ENCODE measurements at regions not wholly inside any gene's neighbourhood (a gene's known extent, or its start where the extent isn't known, plus 50 kb on each side); places are given as distances from the start of the nearest gene placed in this dataset.

DNA sequence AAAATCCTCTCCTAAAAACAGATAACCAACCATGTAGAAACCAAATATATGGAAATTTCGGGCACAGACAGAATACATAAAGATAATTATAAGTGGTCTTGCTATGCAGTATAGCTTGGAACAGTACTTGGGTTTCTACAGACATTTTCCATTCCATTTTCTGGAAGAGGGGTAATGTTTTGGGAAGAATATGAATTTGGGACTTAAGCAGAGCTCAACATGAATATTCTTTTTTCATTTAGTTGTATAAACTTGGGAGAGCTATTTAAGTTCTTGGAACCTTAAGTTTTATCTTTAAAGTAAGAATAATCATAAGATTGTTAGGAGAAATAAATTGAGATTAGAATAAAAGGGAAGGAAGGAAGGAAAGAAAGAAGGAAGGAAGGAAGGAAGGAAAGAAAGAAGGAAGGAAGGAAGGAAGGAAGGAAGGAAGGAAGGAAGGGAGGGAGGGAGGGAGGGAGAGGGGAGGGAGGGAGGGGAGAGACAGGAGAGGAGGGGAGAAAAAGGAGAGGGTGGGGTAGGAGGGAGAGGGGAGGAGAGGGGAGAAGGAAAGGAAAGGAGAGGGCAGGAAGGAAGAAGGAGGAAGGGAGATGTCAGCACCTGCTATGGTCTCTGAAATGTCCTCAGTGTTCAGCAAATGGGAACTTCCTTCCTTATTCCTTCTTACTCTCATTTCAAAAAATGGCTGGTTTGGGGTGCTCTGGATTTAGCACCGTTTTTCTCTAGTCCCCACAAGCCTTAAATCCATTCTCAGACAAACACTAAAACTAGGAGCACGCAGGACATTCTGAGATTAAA is 248.3 kb downstream of the LY86 start:
- DNase-seq (ENCODE audit: low read depth in 2 of 2), result no peak

- DNase-seq (ENCODE audit: low read depth in 2 of 2), result no peak
These were observed 249.1 kb downstream of the LY86 start for GRCh38 chr6:6837541-6838080.

GRCh38 chr6:6840831-6841291 is 252.3 kb downstream of the LY86 start:
- no peak for DNase-seq (ENCODE audit: low read depth in 2 of 2)

- no peak for DNase-seq (ENCODE audit: low read depth in 2 of 2)
These were observed 253.1 kb downstream of the LY86 start for GRCh38 chr6:6841571-6841970.

DNA sequence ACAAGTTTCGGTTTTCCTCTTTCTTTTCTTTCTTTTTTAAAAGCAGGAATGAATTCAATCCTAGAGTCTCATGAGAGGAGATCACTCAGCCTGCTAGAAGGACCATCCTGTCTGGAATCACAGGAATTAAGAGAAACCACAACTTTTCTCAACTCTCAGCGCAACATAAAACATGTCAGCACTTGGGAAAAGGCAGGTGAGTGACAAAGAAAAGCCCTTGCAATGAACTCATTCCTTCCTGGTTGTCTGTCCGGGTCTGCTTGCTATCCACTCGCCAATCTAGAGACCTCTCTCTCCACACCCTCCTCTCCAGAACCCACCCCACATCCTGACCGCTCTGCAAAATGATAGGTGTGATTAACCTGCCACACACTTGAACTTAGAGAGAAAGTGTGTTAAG is 253.8 kb downstream of the LY86 start:
- no peak for DNase-seq (ENCODE audit: low read depth in 2 of 2)

DNA sequence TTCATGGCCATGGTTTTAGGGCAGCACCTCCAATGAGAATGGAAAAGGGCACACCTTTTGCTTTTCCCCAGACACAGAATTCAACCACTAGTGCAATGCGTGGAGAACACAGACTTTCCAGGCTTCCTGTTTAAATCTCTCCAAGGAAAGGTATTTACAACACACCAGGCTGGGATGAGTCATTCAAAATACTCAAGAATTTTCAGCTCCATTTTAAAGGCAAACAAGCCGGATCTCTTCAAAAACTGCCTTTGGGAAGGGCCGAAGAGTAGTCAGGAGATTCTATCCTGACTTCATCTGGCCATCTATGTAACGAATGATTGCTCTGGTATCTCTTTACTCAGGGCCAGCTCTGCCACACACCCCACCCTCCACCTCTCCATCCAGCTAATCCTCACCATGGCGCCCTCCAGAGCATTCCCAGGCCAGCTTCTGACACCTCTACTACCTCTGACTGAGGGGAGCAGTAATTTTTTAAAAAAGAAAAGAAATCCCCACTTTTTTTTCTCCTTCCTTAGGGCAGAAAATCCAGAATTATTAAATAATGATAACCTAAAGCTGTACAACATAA is 254.6 kb downstream of the LY86 start:
- no peak for DNase-seq (ENCODE audit: low read depth in 2 of 2)

- no peak for DNase-seq (ENCODE audit: low read depth in 2 of 2)
These were observed 255.3 kb downstream of the LY86 start for GRCh38 chr6:6843777-6844176.

DNA sequence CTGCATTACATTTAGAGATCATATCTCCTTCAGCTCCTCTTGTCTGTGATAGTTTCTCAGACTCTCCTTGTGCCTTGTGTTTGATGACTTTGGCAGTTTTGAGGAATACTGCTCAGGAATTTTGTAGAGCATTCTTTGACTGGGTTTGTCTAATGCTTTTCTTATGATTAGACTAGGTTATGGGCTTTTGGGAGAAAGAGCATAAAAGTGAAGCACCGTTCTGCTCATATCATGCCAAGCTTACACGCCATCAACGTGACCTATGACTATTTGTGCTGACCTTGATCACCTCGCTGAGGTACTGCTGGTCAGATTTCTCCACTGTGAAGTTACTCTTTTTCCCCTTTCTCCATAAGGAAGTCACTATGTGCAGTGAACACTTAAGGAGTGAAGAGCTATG is 256.0 kb downstream of the LY86 start:
- DNase-seq (ENCODE audit: low read depth in 2 of 2), result no peak

DNA sequence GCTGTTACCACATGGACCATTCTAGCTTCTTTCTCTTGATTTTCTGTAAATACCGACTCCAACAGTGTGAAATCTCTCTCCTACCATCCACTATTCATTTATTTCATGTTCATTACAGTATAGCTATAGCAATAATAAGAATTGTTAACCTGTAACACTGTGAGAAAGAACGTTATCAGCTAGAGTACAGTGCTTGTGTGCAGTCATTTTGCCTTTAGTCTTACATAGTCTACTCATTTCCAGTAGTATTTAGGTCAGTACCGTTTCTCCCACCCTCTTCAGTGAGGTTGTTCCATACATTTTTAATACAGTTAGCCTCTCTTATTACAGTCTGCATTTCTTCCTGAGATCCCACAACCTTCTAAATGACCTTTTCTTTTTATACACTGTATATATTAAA is 257.1 kb downstream of the LY86 start:
- DNase-seq (ENCODE audit: low read depth in 2 of 2), result no peak

- no peak for DNase-seq (ENCODE audit: low read depth in 2 of 2)
These were observed 259.1 kb downstream of the LY86 start for GRCh38 chr6:6847591-6847990.

DNA sequence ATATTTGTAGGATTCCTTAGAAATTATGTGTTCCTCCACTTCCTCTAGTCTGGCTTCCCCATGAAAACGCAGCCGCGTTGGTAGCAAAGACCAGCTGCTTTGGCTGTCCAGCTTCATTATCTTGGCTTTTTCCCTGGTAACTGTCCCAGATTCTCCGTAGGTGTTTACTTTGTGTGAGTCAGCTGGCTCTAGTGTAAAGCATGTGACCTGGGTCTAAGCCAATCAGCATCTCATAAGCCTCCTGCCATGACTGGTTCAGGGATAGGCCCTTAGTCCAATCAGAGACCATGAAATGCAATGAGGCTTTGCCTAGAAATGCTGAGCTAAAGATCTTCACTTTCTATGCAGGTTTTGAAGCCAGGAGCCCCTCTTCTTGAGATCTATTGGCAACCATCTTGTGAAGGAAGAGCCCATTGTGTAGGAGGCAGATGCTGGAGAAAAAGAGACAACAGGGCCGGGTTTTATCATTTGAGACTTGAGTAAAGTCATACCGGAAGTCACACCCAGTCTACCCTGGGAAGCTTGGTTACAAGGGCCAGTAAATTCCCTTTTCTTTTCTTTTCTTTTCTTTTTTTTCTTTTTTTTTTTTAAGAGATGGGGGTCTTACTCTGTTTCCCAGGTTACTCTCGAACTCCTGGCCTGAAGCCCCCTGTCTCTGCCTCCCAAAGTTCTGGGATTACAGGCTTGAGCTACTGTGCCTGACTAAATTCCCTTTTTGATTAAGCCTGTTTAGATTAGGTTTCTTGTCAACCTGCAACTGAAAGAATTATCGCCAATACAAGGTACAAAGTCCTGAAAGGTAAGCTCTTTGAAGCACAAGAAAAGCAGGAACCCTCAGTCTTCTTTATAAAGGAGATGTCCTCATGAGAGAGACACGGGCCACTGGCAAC is 256.5 kb upstream of the RREB1 start:
- no peak for DNase-seq (ENCODE audit: low read depth in 2 of 2)

DNA sequence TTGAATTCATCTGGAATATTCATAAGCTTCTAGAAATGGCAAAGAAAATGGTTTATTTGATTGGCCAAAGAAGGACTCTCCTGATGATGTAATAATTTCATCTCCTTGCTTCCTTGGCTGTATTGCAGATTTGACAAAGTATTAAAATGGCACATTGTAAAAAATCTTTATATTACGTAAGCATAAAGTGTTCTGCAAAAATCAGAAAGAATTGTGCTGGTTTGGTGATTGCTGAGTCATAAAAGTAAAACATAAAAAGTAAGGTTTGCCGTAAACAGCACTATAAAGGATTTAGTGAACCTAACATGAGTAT is 255.9 kb upstream of the RREB1 start:
- no peak for DNase-seq (ENCODE audit: low read depth in 2 of 2)

DNA sequence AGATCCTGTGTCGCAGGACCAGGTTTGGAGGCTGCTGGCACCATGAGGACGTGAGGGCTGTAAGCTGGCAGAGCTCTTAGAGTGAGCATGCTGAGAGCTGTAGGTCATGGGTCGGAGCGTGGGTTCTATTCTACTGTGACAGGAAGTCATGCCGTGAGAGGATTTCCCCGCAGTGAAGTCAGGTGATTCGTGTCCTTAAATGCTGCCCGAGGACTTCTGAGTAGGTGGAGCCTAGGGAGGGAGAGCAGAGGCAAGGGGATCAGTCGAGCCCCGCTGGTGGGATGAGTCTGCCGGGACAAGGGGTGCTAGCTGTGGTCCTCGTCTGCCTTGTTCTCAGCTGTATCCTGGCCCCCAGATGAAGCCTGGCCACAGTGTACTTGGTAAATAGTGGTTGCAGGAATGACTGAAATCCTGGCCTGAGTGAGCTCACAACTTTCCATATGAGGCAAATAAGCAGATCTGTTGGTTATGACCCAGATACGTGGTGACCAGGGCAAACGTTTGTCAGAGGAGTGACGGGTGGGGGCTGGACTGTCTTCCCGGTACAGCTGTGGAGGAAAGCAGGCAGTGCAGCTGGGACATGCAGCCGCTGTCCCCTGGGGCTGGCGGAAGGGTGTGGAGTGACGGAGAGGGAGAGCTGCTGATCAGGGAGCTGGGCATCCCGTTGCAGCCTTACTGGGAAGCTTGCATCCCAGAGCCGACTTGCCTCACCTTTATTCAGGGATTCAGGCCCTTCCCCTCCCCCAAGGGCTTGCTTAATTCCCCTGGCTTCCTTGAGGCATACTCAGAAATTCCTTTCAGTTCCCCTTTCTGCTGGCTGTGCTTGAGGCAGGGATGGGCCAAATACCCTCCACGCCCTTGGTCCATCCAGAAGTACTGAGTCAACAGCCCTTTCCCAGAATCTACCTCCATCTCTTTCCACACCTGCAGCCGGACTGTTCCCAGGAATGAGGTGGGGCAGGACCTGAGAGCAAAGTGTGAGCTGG is 250.9 kb upstream of the RREB1 start:
- peak; percentile 43 to 44 for DNase-seq (ENCODE audit: low read depth in 2 of 2)

DNA sequence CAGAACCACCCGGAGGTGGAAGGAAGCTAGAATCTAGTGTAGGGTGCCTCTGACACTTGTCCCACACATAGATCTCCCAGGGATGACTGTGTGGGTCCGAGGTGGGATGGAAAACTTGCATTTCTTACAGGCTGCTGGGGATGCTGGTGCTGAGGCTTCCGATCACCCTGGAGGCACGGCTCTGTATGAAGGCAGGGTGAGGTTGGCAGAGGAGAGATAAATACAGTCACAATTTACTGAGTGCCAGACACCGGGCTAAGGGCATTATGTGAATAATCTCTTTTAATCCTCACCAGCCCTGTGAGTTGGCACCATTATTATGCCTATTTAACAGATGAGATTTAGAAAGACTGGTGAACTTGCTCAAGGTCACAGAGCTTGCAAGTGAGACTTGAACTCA is 250.2 kb upstream of the RREB1 start:
- no peak for DNase-seq (ENCODE audit: low read depth in 2 of 2)

DNA sequence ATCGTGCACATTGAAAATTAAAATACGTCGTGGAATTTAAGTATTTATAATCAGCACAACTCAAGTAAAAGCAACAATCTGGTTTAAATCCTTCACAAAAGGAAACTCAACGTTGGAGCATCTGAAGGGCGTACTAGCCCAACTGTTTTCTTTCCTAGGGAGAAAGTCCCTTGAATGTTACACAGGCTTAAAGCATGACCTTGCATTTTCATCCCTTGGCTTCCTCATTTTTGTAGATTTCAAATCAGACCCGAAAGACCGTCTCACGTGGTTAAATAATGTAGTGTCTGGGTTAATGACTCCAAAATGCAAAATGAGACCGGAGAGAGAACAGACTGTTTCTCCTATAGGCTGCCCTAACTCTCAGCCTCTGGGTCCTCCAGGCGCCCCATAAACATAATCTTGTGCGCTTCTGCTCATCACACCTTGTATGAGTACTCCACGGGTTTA is 249.2 kb upstream of the RREB1 start:
- DNase-seq (ENCODE audit: low read depth in 2 of 2), result no peak

DNA sequence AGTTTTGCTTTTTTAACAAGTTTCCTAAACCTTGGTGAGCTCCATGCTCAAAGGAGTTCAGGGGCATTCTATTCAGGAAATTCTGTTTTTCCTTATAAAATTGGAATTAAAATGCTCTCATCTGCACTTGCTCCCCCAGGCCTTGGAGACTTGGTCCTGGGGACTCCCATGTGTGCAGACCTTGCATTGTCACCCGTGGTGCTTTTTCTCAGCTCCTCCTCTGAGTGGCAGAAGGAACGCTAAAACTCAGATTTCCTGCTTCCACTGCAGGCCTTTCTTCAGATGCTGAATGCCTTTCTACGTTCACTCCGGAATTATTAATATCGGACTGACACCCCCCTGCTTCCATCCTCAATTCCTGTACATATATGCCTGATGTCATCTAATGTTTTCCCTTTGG is 248.7 kb upstream of the RREB1 start:
- DNase-seq (ENCODE audit: low read depth in 2 of 2), result no peak

GRCh38 chr6:6859722-6860121 is 248.0 kb upstream of the RREB1 start:
- DNase-seq (ENCODE audit: low read depth in 2 of 2), result no peak

DNA sequence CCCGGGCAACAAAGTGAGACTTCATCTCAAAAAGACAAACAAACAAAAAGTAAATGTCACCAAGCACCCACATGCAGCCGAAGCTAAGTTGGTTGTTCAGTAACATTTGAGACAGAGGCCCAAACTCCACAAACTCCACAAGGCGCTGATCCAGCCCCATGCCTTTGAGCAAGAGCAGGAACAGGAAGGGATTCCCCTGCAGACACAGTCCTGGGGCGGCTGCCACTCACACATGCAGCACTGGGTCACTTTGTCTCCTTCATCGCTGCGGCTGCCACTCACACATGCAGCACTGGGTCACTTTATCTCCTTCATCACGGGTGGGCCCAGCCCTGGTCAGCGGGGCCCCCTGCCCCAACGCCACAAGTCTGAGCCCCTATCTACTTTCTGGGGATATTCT is 246.9 kb upstream of the RREB1 start:
- DNase-seq (ENCODE audit: low read depth in 2 of 2), result no peak

GRCh38 chr6:6861351-6861894 is 246.3 kb upstream of the RREB1 start:
- no peak for DNase-seq (ENCODE audit: low read depth in 2 of 2)

DNA sequence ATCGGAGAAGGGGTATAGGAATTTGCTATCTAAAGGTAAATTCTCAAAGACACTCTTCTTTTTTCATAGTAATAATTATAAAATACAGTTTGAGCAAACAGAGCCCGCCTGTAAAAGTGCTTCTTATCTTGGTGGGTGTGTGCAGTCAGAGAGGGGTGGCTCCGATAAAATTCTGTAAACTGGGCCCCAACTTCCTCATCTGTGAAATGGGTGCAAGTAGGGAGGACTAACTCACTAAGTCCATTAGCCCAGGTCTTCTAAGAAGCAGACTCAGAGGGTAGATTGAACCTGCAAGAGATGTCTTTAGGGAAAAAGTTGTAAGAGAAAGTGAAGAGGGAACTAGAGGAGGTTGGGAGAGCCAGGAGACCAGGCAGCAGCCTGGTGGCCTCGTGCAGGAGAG is 245.8 kb upstream of the RREB1 start:
- no peak for DNase-seq (ENCODE audit: low read depth in 2 of 2)
